CD4-positive, alpha-beta T cell treated with Interleukin-1 beta for 1 hour (primary cell): ENCODE measurements at regions not wholly inside any gene's neighbourhood (a gene's known extent, or its start where the extent isn't known, plus 50 kb on each side); places are given as distances from the start of the nearest gene placed in this dataset.

ENCODE experiments used
- DNase-seq, 2 donors: peaks; one replicate each; pipeline ENCODE4 v3.0.0-alpha.2; 2020 to 2022

GRCh38 chr11:98793276-98793675, 227.5 kb upstream of the CNTN5 start:
- DNase-seq, result no peak

GRCh38 chr11:98798333-98798732, 222.4 kb upstream of the CNTN5 start:
- no peak for DNase-seq

GRCh38 chr11:98800696-98801095, 220.1 kb upstream of the CNTN5 start:
- no peak for DNase-seq

GRCh38 chr11:98828986-98829708, 191.6 kb upstream of the CNTN5 start:
- DNase-seq, result no peak

GRCh38 chr11:98829971-98830370, 190.8 kb upstream of the CNTN5 start:
- no peak for DNase-seq

GRCh38 chr11:98834776-98835175, 186.0 kb upstream of the CNTN5 start:
- DNase-seq, result no peak

- no peak for DNase-seq
Measured at GRCh38 chr11:98835335-98835734, 185.4 kb upstream of the CNTN5 start.

- no peak for DNase-seq
Measured at GRCh38 chr11:98836156-98836555, 184.6 kb upstream of the CNTN5 start.

- DNase-seq, result no peak
Measured at GRCh38 chr11:98842187-98842586, 178.6 kb upstream of the CNTN5 start.

GRCh38 chr11:98862169-98862568, 158.6 kb upstream of the CNTN5 start:
- DNase-seq, result no peak

GRCh38 chr11:98871690-98872089, 149.1 kb upstream of the CNTN5 start:
- no peak for DNase-seq

- no peak for DNase-seq
Measured at GRCh38 chr11:98874050-98874449, 146.7 kb upstream of the CNTN5 start.

GRCh38 chr11:98895936-98896335, 124.8 kb upstream of the CNTN5 start:
- no peak for DNase-seq

- DNase-seq, result no peak
Measured at GRCh38 chr11:98940913-98941312, 79.8 kb upstream of the CNTN5 start.

- DNase-seq, result no peak
Measured at GRCh38 chr11:98944461-98944860, 76.3 kb upstream of the CNTN5 start.

- no peak for DNase-seq
Measured at GRCh38 chr11:98952107-98952506, 68.6 kb upstream of the CNTN5 start.

- no peak for DNase-seq
Measured at GRCh38 chr11:98955551-98955950, 65.2 kb upstream of the CNTN5 start.

- no peak for DNase-seq
Measured at GRCh38 chr11:98964146-98964545, 56.6 kb upstream of the CNTN5 start.

GRCh38 chr11:98965358-98965757, 55.4 kb upstream of the CNTN5 start:
- no peak for DNase-seq

GRCh38 chr11:98965775-98966174, 55.0 kb upstream of the CNTN5 start:
- DNase-seq, result no peak

- no peak for DNase-seq
Measured at GRCh38 chr11:98967005-98967404, 53.7 kb upstream of the CNTN5 start.
